ENCODE measurements at regions not wholly inside any gene's neighbourhood (a gene's known extent, or its start where the extent isn't known, plus 50 kb on each side); places are given as distances from the start of the nearest gene placed in this dataset.

GRCh38 chr3:181955566-181955965 is 243.8 kb downstream of the SOX2 start:
- TF ChIP-seq POLR2A (IDR thresholded peaks at IDR 0.05; ENCODE audit: low read length) (no peak), GATA1 (IDR thresholded peaks at IDR 0.05; ENCODE audit: low read depth, low read length) (no peak)
